Smooth muscle cell of the brain vasculature (primary cell): ENCODE measurements at regions not wholly inside any gene's neighbourhood (a gene's known extent, or its start where the extent isn't known, plus 50 kb on each side); places are given as distances from the start of the nearest gene placed in this dataset.

Experiments
- DNase-seq: peaks from one replicate; pipeline ENCODE4 v3.0.0-alpha.2; 2012; ENCODE audit warnings: low read depth, low spot score

DNA sequence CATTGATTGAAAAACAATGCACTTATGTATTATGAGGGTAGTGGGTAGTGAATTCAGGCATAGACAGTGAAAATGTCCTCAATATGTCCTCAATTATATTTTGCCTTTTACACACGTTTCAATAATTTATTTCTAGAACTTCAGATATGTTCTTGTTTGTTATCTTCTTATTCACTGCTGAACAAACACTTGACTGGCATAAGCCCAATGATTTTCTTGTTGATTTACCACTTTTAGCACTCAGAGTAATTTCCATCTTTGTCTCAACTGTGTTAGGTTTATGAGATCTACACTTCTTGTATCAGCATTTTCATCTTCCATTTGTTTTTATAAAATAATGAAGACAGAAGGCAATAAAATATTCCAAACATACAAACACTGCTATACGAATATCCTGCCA lies 61.8 kb upstream of the DCC start:
- DNase-seq = no peak

DNA sequence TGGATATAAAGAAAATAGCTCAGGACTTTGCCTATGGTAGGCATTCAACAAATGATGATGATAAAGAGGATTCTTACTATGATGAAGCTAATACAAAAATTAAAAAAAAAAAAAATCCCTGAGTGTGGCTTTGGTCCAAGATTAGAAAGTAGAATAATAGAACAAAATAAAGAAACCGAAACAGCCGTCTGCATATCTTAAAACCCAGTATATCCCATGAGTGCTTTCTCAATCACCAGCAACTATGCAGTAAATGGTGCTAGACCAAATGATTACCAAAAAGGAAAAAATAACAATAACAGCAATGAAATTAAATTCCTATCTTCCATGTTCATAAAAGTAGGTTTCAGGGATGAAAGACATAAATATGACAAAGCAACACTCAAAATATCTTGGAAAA lies 59.3 kb upstream of the DCC start:
- DNase-seq = no peak

DNA sequence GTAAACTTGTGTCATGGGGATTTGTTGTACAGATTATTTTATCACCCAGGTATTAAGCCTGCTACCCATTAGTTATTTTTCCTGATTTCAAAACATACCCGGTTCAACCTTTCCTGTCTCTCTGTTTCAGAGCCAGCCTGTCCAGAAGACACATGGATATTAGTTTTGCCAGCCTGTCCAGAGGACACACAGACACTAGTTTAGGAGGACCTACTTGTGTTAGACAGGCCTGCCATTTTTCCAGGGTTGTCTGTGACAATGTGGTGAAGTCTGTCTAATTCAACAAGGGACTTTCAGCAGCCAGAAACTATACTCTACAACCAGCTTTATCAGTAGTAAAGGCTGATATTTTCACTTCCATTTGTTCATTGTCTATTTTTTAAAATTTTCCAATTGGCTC lies 56.1 kb upstream of the DCC start:
- DNase-seq = no peak

DNA sequence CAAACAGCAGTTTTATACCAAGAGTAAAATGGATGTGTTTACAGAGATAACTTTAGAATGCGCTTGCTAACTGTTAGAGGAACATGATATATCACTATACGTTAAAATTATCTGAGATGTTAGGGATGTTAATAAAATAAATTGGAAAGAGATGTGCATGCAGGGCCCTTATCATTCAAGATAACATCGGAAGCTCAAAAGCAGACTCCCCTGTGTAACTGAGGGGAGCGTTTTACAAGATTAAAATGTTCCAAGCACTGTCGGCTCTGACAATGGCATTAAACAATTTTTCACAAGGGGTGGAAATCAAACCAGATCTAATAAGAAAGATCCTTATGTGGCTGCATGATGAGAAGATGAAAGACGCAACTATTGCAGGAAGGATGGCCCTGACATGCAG lies 53.3 kb upstream of the DCC start:
- no peak for DNase-seq

DNA sequence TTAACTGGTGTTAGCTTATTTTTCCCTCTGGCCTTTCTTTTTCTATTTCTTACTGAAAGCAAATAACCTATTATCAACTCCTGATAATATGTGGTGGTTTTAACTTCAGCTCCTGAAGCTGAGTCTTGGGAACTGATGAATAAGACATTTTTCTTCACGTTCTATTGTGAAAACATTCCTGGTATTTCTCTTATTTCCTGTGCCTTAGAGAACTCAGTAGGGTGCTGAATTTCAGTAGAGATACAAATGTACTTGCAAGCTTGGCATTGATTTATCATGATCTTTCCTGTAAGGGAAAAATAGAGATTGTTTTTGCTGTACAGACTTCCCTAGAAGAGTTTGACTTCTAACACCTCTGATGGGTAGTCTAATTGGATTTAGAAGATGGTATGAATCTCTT lies 52.8 kb upstream of the DCC start:
- peak; percentile 18 for DNase-seq

DNA sequence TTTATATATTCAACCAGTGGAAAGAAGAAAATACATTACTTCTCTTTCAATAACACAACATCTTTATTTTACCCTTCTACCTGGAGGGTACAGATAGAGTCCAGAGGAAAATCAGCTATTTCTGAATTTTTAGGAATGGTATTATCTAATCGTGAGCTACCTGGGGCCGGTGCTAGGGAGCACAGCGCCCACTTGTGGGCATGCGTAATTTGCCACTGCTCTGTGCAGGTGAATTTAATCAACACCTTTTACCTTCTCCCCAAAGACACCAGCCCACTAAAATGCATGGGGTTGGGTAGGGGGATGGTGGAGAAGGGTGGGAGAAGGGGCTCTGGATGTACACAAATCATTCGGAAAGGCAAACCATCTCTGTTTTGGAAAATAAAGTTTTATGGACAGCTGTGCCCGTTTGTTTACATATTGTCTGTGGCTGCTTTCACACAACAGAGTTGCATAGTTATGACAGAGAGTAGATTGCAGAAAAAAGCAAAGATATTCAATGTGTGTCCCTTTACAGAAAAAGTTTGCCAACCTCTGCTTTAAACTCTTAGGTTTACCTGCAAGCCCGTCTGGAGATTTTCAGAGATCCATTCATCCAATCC lies 51.5 kb upstream of the DCC start:
- no peak for DNase-seq

DNA sequence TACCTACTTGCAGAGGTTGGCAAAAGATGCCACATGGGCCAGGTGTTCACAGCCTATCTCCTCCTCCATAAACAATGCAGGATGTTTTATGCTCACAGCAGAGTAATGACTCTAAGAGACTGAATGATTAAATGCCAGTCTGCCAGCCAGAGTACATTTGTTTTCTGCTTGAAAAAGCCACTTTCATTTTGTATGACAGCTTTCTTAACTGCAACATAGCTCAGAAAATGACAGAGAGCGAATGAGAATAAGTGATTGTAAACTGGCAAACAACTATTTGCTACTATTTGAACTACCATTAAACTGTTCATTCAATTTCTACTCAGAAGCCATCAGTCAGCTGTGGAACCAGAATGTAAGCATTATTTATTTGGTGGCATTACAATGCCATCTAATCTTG lies 50.6 kb upstream of the DCC start:
- no peak for DNase-seq
